GM19452 (cell line): ENCODE measurements at regions not wholly inside any gene's neighbourhood (a gene's known extent, or its start where the extent isn't known, plus 50 kb on each side); places are given as distances from the start of the nearest gene placed in this dataset.
"Not testable (repeated sequence)": the region's sequence is repeated elsewhere in the genome, so short reads cannot be mapped to it uniquely, and the experiment has no call there.

Experiments used
- ATAC-seq: cut with Tn5 transposase; IDR thresholded peaks from one replicate; pipeline ENCODE4 v1.9.1; 2021; ENCODE audit not compliant: unreplicated experiment

- no peak for ATAC-seq
Measured at GRCh38 chr1:166489356-166489669, 322.5 kb upstream of the FAM78B start.

- ATAC-seq, result peak; percentile 89
Measured at GRCh38 chr1:166489670-166490436, 323.1 kb upstream of the FAM78B start.

GRCh38 chr1:166490437-166490991 is 323.7 kb upstream of the FAM78B start:
- ATAC-seq, result no peak

GRCh38 chr1:166493765-166494164 is 327.0 kb upstream of the FAM78B start:
- ATAC-seq, result not testable (repeated sequence)

- ATAC-seq, result no peak
Measured at GRCh38 chr1:166507347-166507746, 331.9 kb upstream of the POGK start.

- no peak for ATAC-seq
Measured at GRCh38 chr1:166511761-166512160, 327.5 kb upstream of the POGK start.

- ATAC-seq, result no peak
Measured at GRCh38 chr1:166514067-166514466, 325.2 kb upstream of the POGK start.

- no peak for ATAC-seq
Measured at GRCh38 chr1:166527752-166528151, 311.5 kb upstream of the POGK start.

- no peak for ATAC-seq
Measured at GRCh38 chr1:166538646-166539045, 300.6 kb upstream of the POGK start.

GRCh38 chr1:166544036-166544435 is 295.2 kb upstream of the POGK start:
- ATAC-seq, result no peak

GRCh38 chr1:166544561-166544960 is 294.7 kb upstream of the POGK start:
- no peak for ATAC-seq

- ATAC-seq, result no peak
Measured at GRCh38 chr1:166552706-166553105, 286.6 kb upstream of the POGK start.

GRCh38 chr1:166570954-166571353 is 268.3 kb upstream of the POGK start:
- ATAC-seq, result no peak

GRCh38 chr1:166573199-166573598 is 266.1 kb upstream of the POGK start:
- no peak for ATAC-seq

- ATAC-seq, result no peak
Measured at GRCh38 chr1:166579557-166580501, 259.4 kb upstream of the POGK start.

- no peak for ATAC-seq
Measured at GRCh38 chr1:166588741-166589140, 250.5 kb upstream of the POGK start.

GRCh38 chr1:166590161-166590560 is 249.1 kb upstream of the POGK start:
- ATAC-seq, result no peak

GRCh38 chr1:166594646-166595045 is 244.6 kb upstream of the POGK start:
- ATAC-seq, result no peak

- ATAC-seq, result no peak
Measured at GRCh38 chr1:166597516-166597915, 241.8 kb upstream of the POGK start.

- no peak for ATAC-seq
Measured at GRCh38 chr1:166600574-166600973, 238.7 kb upstream of the POGK start.

GRCh38 chr1:166601650-166602278 is 237.5 kb upstream of the POGK start:
- ATAC-seq, result no peak
